ENCODE measurements at regions not wholly inside any gene's neighbourhood (a gene's known extent, or its start where the extent isn't known, plus 50 kb on each side); places are given as distances from the start of the nearest gene placed in this dataset.

DNA sequence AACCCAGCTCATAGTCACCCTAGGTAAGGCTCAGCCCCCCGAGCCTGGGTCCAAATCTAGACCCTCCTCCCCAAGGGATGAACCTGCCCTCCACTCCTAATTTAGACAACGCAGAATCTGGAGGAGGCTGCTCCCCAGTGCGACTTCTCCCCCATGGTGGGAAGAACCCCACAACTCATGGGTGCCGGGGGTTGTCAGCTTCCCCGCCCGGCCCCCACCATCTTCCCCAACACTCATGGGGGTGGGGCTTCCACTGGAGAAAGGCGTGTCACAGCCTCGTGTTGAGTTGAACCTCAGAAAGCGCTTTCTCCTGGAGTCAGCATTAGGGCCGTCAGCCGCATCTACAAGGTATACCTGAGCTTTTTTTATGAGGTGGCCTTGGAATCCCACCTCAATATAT, 66.9 kb downstream of the IRX2 start:
- H3K36me3 ChIP-seq (replicated peaks; ENCODE audit: low read depth, low read length), result no peaks in the 10 kb centered on the region
- no peak for TF ChIP-seq EZH2phosphoT487 (IDR thresholded peaks at IDR 0.05; ENCODE audit: low read depth)
- no peak for TF ChIP-seq CTCF (IDR thresholded peaks at IDR 0.05; ENCODE audit: low read depth, low read length)
- no peak overlapping the region for H3K9ac ChIP-seq (ENCODE audit: low read length)
- H3K4me3 ChIP-seq (ENCODE audit: low read length), result no peak overlapping the region
- H3K79me2 ChIP-seq (ENCODE audit: low read length), result no peaks in the 10 kb centered on the region
- no peak overlapping the region for H2AFZ ChIP-seq (ENCODE audit: low read depth, low read length)
- no peaks in the 10 kb centered on the region for H4K20me1 ChIP-seq (ENCODE audit: insufficient read depth, low read length)
- H3K4me2 ChIP-seq (ENCODE audit: low read length), result no peak overlapping the region
- H3K4me1 ChIP-seq (ENCODE audit: low read length), result no peaks in the 10 kb centered on the region
- no peaks in the 10 kb centered on the region for H3K9me3 ChIP-seq (ENCODE audit: insufficient read depth, low read length)
- no peaks in the 10 kb centered on the region for H3K27me3 ChIP-seq (ENCODE audit: low read depth, low read length)
- H3K27ac ChIP-seq (ENCODE audit: low read length), result no peak overlapping the region

DNA sequence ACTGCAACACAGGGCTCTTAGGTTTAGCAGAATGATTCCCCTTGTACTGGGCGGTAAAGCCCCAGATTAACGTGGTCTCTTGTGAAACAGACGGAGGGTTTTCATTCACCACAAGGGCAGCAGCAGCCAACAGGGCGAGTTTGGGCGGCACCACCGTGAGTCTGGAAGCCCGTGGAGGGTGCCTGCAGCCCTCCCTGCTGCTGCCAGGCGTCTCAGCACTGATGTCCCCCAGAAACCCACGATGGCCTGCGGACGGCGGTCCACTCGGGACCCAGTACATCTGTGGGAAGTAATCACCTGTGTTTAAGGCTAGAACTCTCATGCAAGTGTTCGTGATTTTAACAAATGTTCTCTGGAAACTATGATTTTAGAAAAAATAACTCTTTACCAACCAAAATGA, 67.8 kb downstream of the IRX2 start:
- Histone ChIP-seq H3K27me3 (ENCODE audit: low read depth, low read length) (no peaks in the 10 kb centered on the region), H3K4me3 (ENCODE audit: low read length) (no peak overlapping the region), H3K79me2 (ENCODE audit: low read length) (no peaks in the 10 kb centered on the region), H3K9ac (ENCODE audit: low read length) (no peak overlapping the region), H3K36me3 (replicated peaks; ENCODE audit: low read depth, low read length) (no peaks in the 10 kb centered on the region), H3K9me3 (ENCODE audit: insufficient read depth, low read length) (no peaks in the 10 kb centered on the region), H3K4me1 (ENCODE audit: low read length) (no peaks in the 10 kb centered on the region), H3K27ac (ENCODE audit: low read length) (no peak overlapping the region), H3K4me2 (ENCODE audit: low read length) (no peak overlapping the region), H2AFZ (ENCODE audit: low read depth, low read length) (no peak overlapping the region), H4K20me1 (ENCODE audit: insufficient read depth, low read length) (no peaks in the 10 kb centered on the region)
- TF ChIP-seq CTCF (IDR thresholded peaks at IDR 0.05; ENCODE audit: low read depth, low read length) (no peak), EZH2phosphoT487 (IDR thresholded peaks at IDR 0.05; ENCODE audit: low read depth) (no peak)

- H2AFZ ChIP-seq (ENCODE audit: low read depth, low read length), result no peak overlapping the region
- no peaks in the 10 kb centered on the region for H3K79me2 ChIP-seq (ENCODE audit: low read length)
- no peak overlapping the region for H3K4me2 ChIP-seq (ENCODE audit: low read length)
- no peaks in the 10 kb centered on the region for H3K36me3 ChIP-seq (replicated peaks; ENCODE audit: low read depth, low read length)
- no peak overlapping the region for H3K9ac ChIP-seq (ENCODE audit: low read length)
- H3K27ac ChIP-seq (ENCODE audit: low read length), result no peak overlapping the region
- H3K4me3 ChIP-seq (ENCODE audit: low read length), result no peak overlapping the region
- TF ChIP-seq CTCF (IDR thresholded peaks at IDR 0.05; ENCODE audit: low read depth, low read length) (no peak), EZH2phosphoT487 (IDR thresholded peaks at IDR 0.05; ENCODE audit: low read depth) (no peak)
- H4K20me1 ChIP-seq (ENCODE audit: insufficient read depth, low read length), result no peaks in the 10 kb centered on the region
- no peaks in the 10 kb centered on the region for H3K27me3 ChIP-seq (ENCODE audit: low read depth, low read length)
- no peaks in the 10 kb centered on the region for H3K4me1 ChIP-seq (ENCODE audit: low read length)
- H3K9me3 ChIP-seq (ENCODE audit: insufficient read depth, low read length), result no peaks in the 10 kb centered on the region
Measured at GRCh38 chr5:2681476-2681875, 70.0 kb downstream of the IRX2 start.

DNA sequence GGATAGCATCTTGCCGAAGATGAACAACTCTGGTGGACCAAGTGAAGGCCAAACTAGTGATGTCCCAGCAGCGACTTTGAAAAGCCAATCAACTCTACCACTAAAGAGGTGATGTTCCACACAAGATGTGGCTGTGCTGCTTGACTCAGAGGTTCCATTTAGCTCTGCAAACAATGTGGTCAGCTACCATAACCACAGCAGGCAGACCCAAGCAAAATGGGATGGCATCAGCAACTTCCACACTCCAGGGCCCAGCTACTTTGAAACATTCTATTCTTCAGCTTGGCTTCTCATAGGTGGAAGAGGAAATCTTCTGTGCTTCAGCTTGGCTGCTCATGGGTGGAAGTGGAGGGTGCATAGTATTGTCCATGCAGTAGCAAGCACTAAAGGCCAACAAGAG, 70.5 kb downstream of the IRX2 start:
- no peaks in the 10 kb centered on the region for H3K9me3 ChIP-seq (ENCODE audit: insufficient read depth, low read length)
- H3K9ac ChIP-seq (ENCODE audit: low read length), result no peak overlapping the region
- H3K79me2 ChIP-seq (ENCODE audit: low read length), result no peaks in the 10 kb centered on the region
- no peaks in the 10 kb centered on the region for H3K27me3 ChIP-seq (ENCODE audit: low read depth, low read length)
- H3K27ac ChIP-seq (ENCODE audit: low read length), result no peak overlapping the region
- no peaks in the 10 kb centered on the region for H4K20me1 ChIP-seq (ENCODE audit: insufficient read depth, low read length)
- H3K4me3 ChIP-seq (ENCODE audit: low read length), result no peak overlapping the region
- H3K4me2 ChIP-seq (ENCODE audit: low read length), result no peak overlapping the region
- no peaks in the 10 kb centered on the region for H3K36me3 ChIP-seq (replicated peaks; ENCODE audit: low read depth, low read length)
- TF ChIP-seq EZH2phosphoT487 (IDR thresholded peaks at IDR 0.05; ENCODE audit: low read depth), result no peak
- no peaks in the 10 kb centered on the region for H3K4me1 ChIP-seq (ENCODE audit: low read length)
- no peak overlapping the region for H2AFZ ChIP-seq (ENCODE audit: low read depth, low read length)

GRCh38 chr5:2677689-2678088, 73.8 kb downstream of the IRX2 start:
- no peaks in the 10 kb centered on the region for H3K4me1 ChIP-seq (ENCODE audit: low read length)
- no peak overlapping the region for H3K9ac ChIP-seq (ENCODE audit: low read length)
- no peaks in the 10 kb centered on the region for H3K79me2 ChIP-seq (ENCODE audit: low read length)
- no peaks in the 10 kb centered on the region for H4K20me1 ChIP-seq (ENCODE audit: insufficient read depth, low read length)
- H3K4me3 ChIP-seq (ENCODE audit: low read length), result no peak overlapping the region
- H3K36me3 ChIP-seq (replicated peaks; ENCODE audit: low read depth, low read length), result no peaks in the 10 kb centered on the region
- no peaks in the 10 kb centered on the region for H3K27me3 ChIP-seq (ENCODE audit: low read depth, low read length)
- no peak overlapping the region for H3K27ac ChIP-seq (ENCODE audit: low read length)
- H2AFZ ChIP-seq (ENCODE audit: low read depth, low read length), result no peak overlapping the region
- no peak overlapping the region for H3K4me2 ChIP-seq (ENCODE audit: low read length)
- H3K9me3 ChIP-seq (ENCODE audit: insufficient read depth, low read length), result no peaks in the 10 kb centered on the region
- TF ChIP-seq CTCF (IDR thresholded peaks at IDR 0.05; ENCODE audit: low read depth, low read length), result no peak

All from OCI-LY3 (cell line).